AG20443 (cell line): ENCODE measurements at regions not wholly inside any gene's neighbourhood (a gene's known extent, or its start where the extent isn't known, plus 50 kb on each side); places are given as distances from the start of the nearest gene placed in this dataset.

Experiments used
- DNase-seq: peaks from one replicate; pipeline ENCODE4 v3.0.0; 2012; ENCODE audit warnings: low spot score, mixed read lengths

GRCh38 chr1:67948151-67949080 lies 102.0 kb downstream of the DIRAS3 start:
- DNase-seq = peak; percentile 83

DNA sequence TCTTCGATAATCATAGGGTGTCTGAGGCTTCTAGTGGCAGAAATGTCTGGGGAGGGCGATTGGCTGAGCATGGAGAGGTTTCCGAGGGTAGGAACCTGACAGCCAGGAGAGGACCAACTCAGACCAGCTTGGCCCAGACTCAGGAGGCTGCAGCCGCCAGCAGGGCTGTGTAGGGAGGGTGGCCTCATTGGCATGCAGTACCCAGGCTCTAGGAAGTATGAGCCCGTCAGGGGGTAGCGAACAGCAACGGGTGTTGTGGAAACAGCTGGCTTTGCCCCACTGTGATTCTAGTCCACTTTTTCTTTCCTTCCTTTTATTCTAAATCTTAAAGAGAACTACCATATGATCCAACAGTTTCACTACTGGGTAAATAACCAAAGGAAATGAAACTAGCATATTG lies 103.3 kb downstream of the DIRAS3 start:
- no peak for DNase-seq

GRCh38 chr1:67945733-67946374 lies 104.6 kb downstream of the DIRAS3 start:
- no peak for DNase-seq

- no peak for DNase-seq
Observed at GRCh38 chr1:67942274-67942673, 108.2 kb downstream of the DIRAS3 start.

DNA sequence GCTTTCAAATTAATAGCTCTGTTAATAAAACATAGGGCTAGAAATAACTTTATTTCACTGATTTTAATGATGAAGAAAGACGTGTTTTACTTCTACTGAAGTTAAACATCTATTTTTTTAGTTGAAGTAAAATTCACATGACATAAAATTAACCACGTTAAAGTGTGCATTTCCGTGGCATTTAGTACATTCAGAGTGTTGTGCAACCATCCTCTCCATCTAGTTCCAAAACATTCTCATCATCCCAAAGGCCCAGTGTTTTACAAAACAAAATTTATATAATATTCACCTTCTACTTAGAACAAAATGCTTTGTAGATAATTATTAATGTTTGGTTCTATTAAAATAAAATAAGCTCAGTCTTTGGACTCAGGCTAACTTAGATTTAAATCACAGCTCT lies 108.5 kb upstream of the GNG12 start:
- DNase-seq = no peak

- no peak for DNase-seq
Observed at GRCh38 chr1:67941155-67941554, 107.9 kb upstream of the GNG12 start.

- no peak for DNase-seq
Observed at GRCh38 chr1:67939942-67940341, 106.7 kb upstream of the GNG12 start.

GRCh38 chr1:67939186-67939743 lies 106.0 kb upstream of the GNG12 start:
- no peak for DNase-seq

GRCh38 chr1:67937651-67938050 lies 104.4 kb upstream of the GNG12 start:
- DNase-seq = no peak

DNA sequence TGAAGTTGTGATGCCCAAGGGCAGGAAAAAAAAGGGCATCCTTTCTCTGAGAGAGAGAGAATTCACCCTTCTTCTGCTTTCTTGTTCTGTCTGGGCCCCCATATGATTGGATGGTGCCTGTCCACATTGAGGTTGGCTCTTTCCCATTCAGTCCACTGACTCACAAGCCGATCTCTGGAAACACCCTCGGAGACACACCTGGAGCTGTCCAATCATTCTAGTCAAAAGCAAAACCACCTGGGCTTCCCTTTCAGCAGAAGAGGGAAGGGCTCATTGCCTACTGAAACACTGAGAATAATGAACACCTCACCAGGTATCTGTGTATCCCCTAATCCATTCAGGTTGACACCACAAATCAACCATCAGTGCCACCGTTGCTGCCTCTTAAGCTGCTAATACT lies 103.7 kb upstream of the GNG12 start:
- DNase-seq = no peak

DNA sequence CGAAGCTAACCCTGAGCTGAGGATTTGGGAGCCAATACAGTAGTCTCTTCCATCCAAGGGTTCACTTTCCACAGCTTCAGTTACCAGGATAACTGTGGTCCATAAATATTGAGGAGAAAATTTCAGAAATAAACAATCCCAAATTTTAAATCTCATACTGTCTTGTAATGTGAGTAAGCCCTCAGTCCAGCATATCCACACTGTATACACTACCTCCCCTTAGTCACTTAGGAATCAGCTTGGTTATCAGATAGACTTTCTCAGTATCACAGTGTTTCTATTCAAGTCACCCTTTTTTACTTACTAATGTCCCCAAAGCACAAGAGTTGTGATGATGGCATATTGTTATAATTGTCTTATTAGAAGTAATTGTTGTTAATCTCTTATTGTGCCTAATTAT lies 102.3 kb upstream of the GNG12 start:
- no peak for DNase-seq

DNA sequence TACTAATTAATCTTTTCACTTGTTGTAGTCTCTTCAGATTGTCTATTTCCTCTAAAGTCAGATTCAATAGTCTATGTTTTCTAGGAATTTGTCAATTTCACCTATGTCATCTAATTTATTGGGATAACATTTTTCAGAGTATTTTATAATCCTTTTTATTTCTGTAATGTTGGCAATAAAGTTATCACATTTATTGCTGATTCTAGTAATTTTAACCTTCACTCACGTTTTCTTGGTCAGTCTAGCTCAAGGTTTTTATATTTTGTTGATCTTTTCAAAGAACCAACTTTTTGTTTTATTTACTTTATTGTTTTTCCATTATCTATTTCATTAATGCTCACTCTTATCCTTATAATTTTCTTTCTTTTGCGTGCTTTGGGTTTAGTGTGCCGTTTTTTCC lies 97.9 kb upstream of the GNG12 start:
- DNase-seq = no peak

GRCh38 chr1:67923074-67923473 lies 89.8 kb upstream of the GNG12 start:
- DNase-seq = no peak

DNA sequence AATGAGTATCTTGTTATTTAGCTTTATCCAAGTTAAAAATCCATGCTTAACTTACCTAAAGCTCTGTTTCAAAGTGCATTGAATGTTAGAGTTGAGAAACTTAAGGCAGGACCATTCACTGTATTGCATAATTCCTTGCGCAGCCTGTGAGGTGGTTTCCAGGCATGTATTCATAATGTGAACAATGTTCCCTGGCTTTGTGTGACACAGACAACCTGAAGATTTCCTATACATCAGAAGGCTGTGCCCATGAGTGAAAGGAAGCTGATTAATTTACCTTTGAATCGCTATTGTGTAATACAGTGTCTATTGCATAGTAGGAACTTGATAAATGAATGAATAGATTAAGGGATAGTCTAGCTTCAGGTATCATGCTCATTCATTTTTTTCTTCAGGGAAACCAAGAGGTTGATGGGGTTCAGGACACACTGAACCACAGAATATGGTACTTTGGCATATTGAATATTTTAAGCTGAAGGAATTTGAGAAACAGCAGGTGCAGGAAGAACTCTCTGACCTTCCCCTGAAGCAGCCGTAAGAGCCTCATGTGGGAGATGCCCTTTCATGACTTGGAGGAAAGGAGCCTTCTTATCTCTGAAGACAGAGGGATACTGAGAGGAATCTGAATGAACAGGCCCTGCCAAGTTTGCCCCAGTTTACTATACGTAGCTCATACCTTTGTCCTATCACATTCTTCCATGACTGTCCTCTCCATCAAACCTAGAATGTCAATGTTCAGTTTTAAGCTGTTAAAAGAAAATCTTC lies 88.6 kb upstream of the GNG12 start:
- no peak for DNase-seq

- no peak for DNase-seq
Observed at GRCh38 chr1:67919274-67920072, 86.2 kb upstream of the GNG12 start.

DNA sequence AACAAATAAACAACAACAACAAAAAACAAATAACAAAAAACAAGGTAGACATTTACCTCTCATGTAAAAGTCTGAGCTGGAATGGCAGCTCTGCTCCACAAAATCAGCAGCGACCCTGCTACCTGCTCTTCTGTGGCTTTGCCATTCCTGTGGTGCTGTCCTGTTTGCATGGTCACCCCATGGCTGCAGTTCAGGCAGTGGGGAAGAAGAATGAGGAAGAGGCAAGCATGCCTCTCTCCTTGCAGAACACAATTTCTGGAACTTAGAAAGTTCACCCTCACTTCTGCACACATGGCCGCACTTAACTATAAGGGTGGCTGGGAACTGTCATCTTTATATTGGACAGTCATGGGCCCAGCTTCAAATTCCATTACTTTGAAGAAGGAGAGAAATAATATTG lies 84.8 kb upstream of the GNG12 start:
- DNase-seq = no peak

- DNase-seq = no peak
Observed at GRCh38 chr1:67917006-67917405, 83.7 kb upstream of the GNG12 start.

DNA sequence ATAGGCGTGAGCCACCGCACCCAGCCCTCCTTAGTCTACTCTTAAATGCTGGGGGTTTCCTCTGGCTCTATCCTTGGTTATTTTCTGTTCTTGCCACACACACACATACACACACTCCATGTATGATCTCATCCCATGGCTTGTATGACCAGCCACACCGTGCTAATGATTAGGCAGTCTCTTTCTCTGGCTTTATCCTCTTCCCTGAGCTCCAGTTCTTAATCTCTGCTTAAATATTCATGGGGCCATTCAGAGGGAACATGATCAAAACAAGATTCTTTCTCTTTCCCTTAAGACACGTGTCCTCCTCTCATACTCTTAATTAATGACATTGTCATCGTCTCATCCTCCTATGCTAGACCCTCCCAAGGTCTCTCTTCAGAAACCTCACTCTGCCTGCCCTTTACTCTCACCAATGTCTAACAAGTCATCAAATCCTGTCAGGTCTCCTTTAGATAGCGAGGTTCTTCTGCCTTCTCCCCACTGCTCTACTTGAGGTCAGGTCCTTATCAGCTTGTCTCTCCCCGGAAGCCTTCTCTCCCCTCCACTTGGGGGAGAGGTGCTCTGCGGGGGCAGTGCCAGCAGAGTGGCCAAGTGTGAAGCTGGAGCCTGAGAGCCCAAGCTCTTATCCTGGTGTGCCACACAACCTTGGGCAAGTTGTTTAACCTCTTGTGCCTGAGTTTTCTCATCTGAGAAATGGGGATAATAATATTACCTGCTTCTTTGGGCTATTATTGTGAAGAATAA lies 83.0 kb upstream of the GNG12 start:
- DNase-seq = no peak

- no peak for DNase-seq
Observed at GRCh38 chr1:67909776-67910175, 76.5 kb upstream of the GNG12 start.

- no peak for DNase-seq
Observed at GRCh38 chr1:67908250-67908936, 75.1 kb upstream of the GNG12 start.
